Tibial nerve (tissue), 4 donors: ENCODE measurements at regions not wholly inside any gene's neighbourhood (a gene's known extent, or its start where the extent isn't known, plus 50 kb on each side); places are given as distances from the start of the nearest gene placed in this dataset.

ENCODE experiments used
- EP300 ChIP-seq, 2 donors: sonication (generic); formaldehyde crosslinking; IDR thresholded peaks; one replicate each; pipeline ENCODE4 v1.6.1; 2017; ENCODE audit warnings: antibody characterized with exemption in 2 of 2, mild to moderate bottlenecking in 1 of 2
- POLR2A ChIP-seq, 2 donors: fragments of 450-650 bp; IDR thresholded peaks; one replicate each; pipeline ENCODE4 v1.6.1; 2017; ENCODE audit warnings: antibody characterized with exemption in 2 of 2, mild to moderate bottlenecking in 2 of 2, moderate library complexity in 2 of 2
- TF ChIP-seq, protein P1 (sequence below), 5 experiments: fragments of 200-600 bp in 3 of 5; fragments of 450-650 bp in 2 of 5; sonication (generic) in 3 of 5; IDR thresholded peaks; one replicate each; pipeline ENCODE4 v1.5.1; 2016 to 2019; ENCODE audit warnings: antibody characterized with exemption in 5 of 5, mild to moderate bottlenecking in 3 of 5, moderate library complexity in 2 of 5

DNA sequence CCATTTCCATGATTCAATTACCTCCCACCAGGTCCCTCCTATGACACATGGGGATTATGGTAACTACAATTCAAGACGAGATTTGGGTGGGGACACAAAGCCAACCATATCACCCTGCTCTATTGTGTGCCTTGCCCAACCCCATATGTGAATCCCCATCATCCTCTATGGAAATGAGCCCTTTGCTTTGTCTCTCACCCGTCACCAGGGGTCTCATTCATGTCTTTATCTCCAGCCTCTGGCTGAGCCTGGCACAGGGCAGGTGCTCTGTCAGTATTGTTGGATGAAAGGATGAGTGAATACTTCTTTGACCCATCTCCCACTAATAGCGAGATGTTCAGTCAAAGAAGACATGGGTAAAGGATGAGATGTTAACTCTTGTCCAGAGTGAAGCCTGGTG, 116.6 kb upstream of the LGALSL start:
- TF ChIP-seq, protein P1, sequence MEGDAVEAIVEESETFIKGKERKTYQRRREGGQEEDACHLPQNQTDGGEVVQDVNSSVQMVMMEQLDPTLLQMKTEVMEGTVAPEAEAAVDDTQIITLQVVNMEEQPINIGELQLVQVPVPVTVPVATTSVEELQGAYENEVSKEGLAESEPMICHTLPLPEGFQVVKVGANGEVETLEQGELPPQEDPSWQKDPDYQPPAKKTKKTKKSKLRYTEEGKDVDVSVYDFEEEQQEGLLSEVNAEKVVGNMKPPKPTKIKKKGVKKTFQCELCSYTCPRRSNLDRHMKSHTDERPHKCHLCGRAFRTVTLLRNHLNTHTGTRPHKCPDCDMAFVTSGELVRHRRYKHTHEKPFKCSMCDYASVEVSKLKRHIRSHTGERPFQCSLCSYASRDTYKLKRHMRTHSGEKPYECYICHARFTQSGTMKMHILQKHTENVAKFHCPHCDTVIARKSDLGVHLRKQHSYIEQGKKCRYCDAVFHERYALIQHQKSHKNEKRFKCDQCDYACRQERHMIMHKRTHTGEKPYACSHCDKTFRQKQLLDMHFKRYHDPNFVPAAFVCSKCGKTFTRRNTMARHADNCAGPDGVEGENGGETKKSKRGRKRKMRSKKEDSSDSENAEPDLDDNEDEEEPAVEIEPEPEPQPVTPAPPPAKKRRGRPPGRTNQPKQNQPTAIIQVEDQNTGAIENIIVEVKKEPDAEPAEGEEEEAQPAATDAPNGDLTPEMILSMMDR (IDR thresholded peaks at IDR 0.05) = no peak
- TF ChIP-seq POLR2A (IDR thresholded peaks at IDR 0.05) (no peak), EP300 (IDR thresholded peaks at IDR 0.05) (no peak)
